ENCODE measurements at regions not wholly inside any gene's neighbourhood (a gene's known extent, or its start where the extent isn't known, plus 50 kb on each side); places are given as distances from the start of the nearest gene placed in this dataset.

GRCh38 chr13:75986818-75987217 is 350.7 kb downstream of the LMO7 start:
- no peaks in the 10 kb centered on the region for H3K27me3 Mint-ChIP-seq (ENCODE audit: low read depth)
- Histone ChIP-seq H3T11ph (ENCODE audit: low read length) (no peak overlapping the region), H2BK15ac (ENCODE audit: low read depth, low read length) (no peak overlapping the region), H4K5ac (ENCODE audit: insufficient read length, low read depth, low read length) (no peak overlapping the region), H2BK20ac (ENCODE audit: low read depth, low read length, poor library complexity, severe bottlenecking) (no peak overlapping the region), H2AK5ac (ENCODE audit: insufficient read length, low read length) (no peak overlapping the region), H4K8ac (replicated peaks; ENCODE audit: insufficient read length, low read depth, low read length) (no peak overlapping the region), H3K27ac (ENCODE audit: insufficient read length, low read depth, low read length) (no peak overlapping the region), H2AFZ (ENCODE audit: low read length) (no peak overlapping the region), H3K56ac (ENCODE audit: insufficient read length, low read depth, low read length) (no peak overlapping the region), H3K79me1 (ENCODE audit: insufficient read depth, low read depth, low read length, poor library complexity, severe bottlenecking) (no peaks in the 10 kb centered on the region), H4K20me1 (ENCODE audit: control insufficient read depth, insufficient read depth, insufficient read length) (no peaks in the 10 kb centered on the region), H2BK120ac (ENCODE audit: low read depth, low read length, poor library complexity, severe bottlenecking) (no peak overlapping the region), H2BK12ac (ENCODE audit: insufficient read length, low read depth, low read length) (no peak overlapping the region), H3K27me3 (ENCODE audit: insufficient read depth, low read length) (no peaks in the 10 kb centered on the region), H3K79me2 (ENCODE audit: insufficient read depth, low read length) (no peaks in the 10 kb centered on the region), H3K4ac (ENCODE audit: low read depth, low read length) (no peak overlapping the region), H2BK5ac (ENCODE audit: insufficient read length, low read length) (no peak overlapping the region), H3K4me1 (ENCODE audit: insufficient read depth, low read length) (no peaks in the 10 kb centered on the region), H4K91ac (ENCODE audit: insufficient read length, low read depth, low read length) (no peak overlapping the region), H3K9ac (ENCODE audit: extremely low read depth, insufficient read length, low read length) (no peak overlapping the region), H3K23ac (ENCODE audit: insufficient read length, low read depth, low read length) (no peak overlapping the region), H3K23me2 (ENCODE audit: insufficient read length, low read depth, low read length, poor library complexity, severe bottlenecking) (no peaks in the 10 kb centered on the region), H3K4me2 (ENCODE audit: insufficient read depth, insufficient read length, low read length) (no peak overlapping the region), H3K9me3 (ENCODE audit: control insufficient read depth, low read depth, low read length) (no peaks in the 10 kb centered on the region), H3K18ac (ENCODE audit: insufficient read length, low read depth, low read length) (no peak overlapping the region), H3K14ac (ENCODE audit: insufficient read depth, low read length) (no peak overlapping the region)
- WGBS (ENCODE audit: extremely low coverage, insufficient read length, low lambda C conversion rate) = no CpG with 5 or more reads among the region's 1 CpG
- TF ChIP-seq CTCF (conservative IDR thresholded peaks at IDR 0.05) = no peak
- no peaks in the 10 kb centered on the region for H3K36me3 Mint-ChIP-seq (ENCODE audit: insufficient read depth in 1 of 3, low read depth in 3 of 3)
- H3K4me1 Mint-ChIP-seq = no peaks in the 10 kb centered on the region
- no peak overlapping the region for H3K4me3 Mint-ChIP-seq
- H3K27ac Mint-ChIP-seq = no peak overlapping the region
- DNase-seq = no peak
- peaks cover 0 to 5% of the 10 kb centered on the region in 2 experiments; a peak in 2 of 5 replicates for H3K9me3 Mint-ChIP-seq
